IMR-90 (cell line): ENCODE measurements at regions not wholly inside any gene's neighbourhood (a gene's known extent, or its start where the extent isn't known, plus 50 kb on each side); places are given as distances from the start of the nearest gene placed in this dataset.

Experiments used
- ATAC-seq: fragments of 200-7000 bp; cut with Tn5 transposase; 2 replicates; pipeline ENCODE4 v1.9.1; 2020; ENCODE audit warnings: low read depth, mild to moderate bottlenecking, moderate library complexity
- BruUV-seq: library from RNA; stranded (reverse); fragments of 400-500 nt; replicated peaks from 2 replicates; lab custom pipeline; 2021; lab: Mats Ljungman, UMichigan
- CTCF ChIA-PET: fragments of 300-600 bp; formaldehyde crosslinking; extraction: SDS; loops from one replicate; lab custom pipeline; 2021; ENCODE audit warnings: antibody characterized with exemption; lab: Yijun Ruan, JAX
- POLR2A ChIA-PET: fragments of 300-600 bp; sonication (Branson Sonifier 250); formaldehyde crosslinking; loops from one replicate; lab custom pipeline; 2022; ENCODE audit warnings: antibody characterized with exemption; ENCODE audit not compliant: unreplicated experiment; lab: Charles Lee
- DNase-seq: peaks from one replicate; pipeline ENCODE4 v3.0.0; 2013
- H2AFZ ChIP-seq: replicated peaks from 2 replicates; pipeline ENCODE3; 2013; ENCODE audit warnings: low read length, mild to moderate bottlenecking; ENCODE audit not compliant: poor library complexity
- H2AK5ac ChIP-seq: 2 replicates; pipeline ENCODE4 v1.6.1; 2013; ENCODE audit warnings: low read depth, low read length, inconsistent platforms
- H2AK9ac ChIP-seq: replicated peaks from 2 replicates; pipeline ENCODE3; 2013; ENCODE audit warnings: mild to moderate bottlenecking, low read depth, low read length, moderate library complexity; ENCODE audit not compliant: poor library complexity
- H2BK120ac ChIP-seq: 2 replicates; pipeline ENCODE4 v1.6.1; 2013; ENCODE audit warnings: low read depth, low read length, inconsistent platforms
- H2BK15ac ChIP-seq: 3 replicates; pipeline ENCODE4 v1.6.1; 2013; ENCODE audit warnings: low read depth, low read length, inconsistent platforms
- H2BK20ac ChIP-seq: 2 replicates; pipeline ENCODE4 v1.6.1; 2013; ENCODE audit warnings: low read depth, mild to moderate bottlenecking, inconsistent platforms, low read length, moderate library complexity
- H2BK5ac ChIP-seq: 2 replicates; pipeline ENCODE4 v1.6.1; 2013; ENCODE audit warnings: mild to moderate bottlenecking, low read depth, low read length, inconsistent platforms; ENCODE audit not compliant: poor library complexity, severe bottlenecking
- H3K14ac ChIP-seq: replicated peaks from 2 replicates; pipeline ENCODE4 v1.6.1; 2013; ENCODE audit warnings: low read depth, low read length, inconsistent platforms
- H3K18ac ChIP-seq: 2 replicates; pipeline ENCODE4 v1.6.1; 2013; ENCODE audit warnings: low read depth, low read length, control low read depth
- H3K23ac ChIP-seq: 2 replicates; pipeline ENCODE4 v1.6.1; 2013; ENCODE audit warnings: low read depth, low read length, inconsistent platforms
- H3K27ac ChIP-seq: 2 replicates; pipeline ENCODE4 v1.5.1; 2013; ENCODE audit warnings: mild to moderate bottlenecking, control low read depth, low read length; ENCODE audit not compliant: insufficient read depth
- H3K27me3 ChIP-seq: 2 replicates; pipeline ENCODE4 v1.6.1; 2013; ENCODE audit warnings: low read length; ENCODE audit not compliant: control insufficient read depth, insufficient read depth
- H3K36me3 ChIP-seq: 2 replicates; pipeline ENCODE4 v1.6.1; 2013; ENCODE audit warnings: low read length, mixed read lengths; ENCODE audit not compliant: control insufficient read depth, insufficient read depth
- H3K4ac ChIP-seq: 2 replicates; pipeline ENCODE4 v1.6.1; 2013; ENCODE audit warnings: low read depth, low read length, inconsistent platforms
- H3K4me1 ChIP-seq: 2 replicates; pipeline ENCODE4 v1.6.1; 2013; ENCODE audit warnings: low read length, mixed read lengths; ENCODE audit not compliant: control insufficient read depth, insufficient read depth
- H3K4me2 ChIP-seq: 2 replicates; pipeline ENCODE4 v1.6.1; 2013; ENCODE audit warnings: low read depth, mild to moderate bottlenecking, control low read depth, low read length, moderate library complexity
- H3K4me3 ChIP-seq: 2 replicates; pipeline ENCODE4 v1.5.1; 2013; ENCODE audit warnings: low read depth, mild to moderate bottlenecking, control low read depth, low read length, moderate library complexity; ENCODE audit not compliant: insufficient read depth
- H3K56ac ChIP-seq: 2 replicates; pipeline ENCODE4 v1.6.1; 2013; ENCODE audit warnings: low read length, inconsistent platforms; ENCODE audit not compliant: insufficient read depth; ENCODE audit errors: extremely low read depth
- H3K79me1 ChIP-seq, 2 experiments: 2 replicates each; pipeline ENCODE4 v1.6.1; 2013; ENCODE audit warnings: low read length in 2 of 2, inconsistent platforms in 1 of 2, low read depth in 1 of 2
- H3K9ac ChIP-seq: 2 replicates; pipeline ENCODE4 v1.6.1; 2013; ENCODE audit warnings: low read depth, low read length, control low read depth
- H3K9me1 ChIP-seq: 2 replicates; pipeline ENCODE4 v1.6.1; 2013; ENCODE audit warnings: low read length, inconsistent platforms; ENCODE audit not compliant: insufficient read depth
- H3K9me3 ChIP-seq: 2 replicates; pipeline ENCODE4 v1.6.1; 2013; ENCODE audit warnings: low read length; ENCODE audit not compliant: control insufficient read depth, insufficient read depth
- H4K20me1 ChIP-seq: 2 replicates; pipeline ENCODE4 v1.6.1; 2013; ENCODE audit warnings: low read length, inconsistent platforms; ENCODE audit not compliant: insufficient read depth
- H4K5ac ChIP-seq: 2 replicates; pipeline ENCODE4 v1.6.1; 2013; ENCODE audit warnings: mild to moderate bottlenecking, low read depth, low read length, control low read depth
- H4K8ac ChIP-seq, 2 experiments: 2 replicates each; pipeline ENCODE4 v1.6.1; 2013; ENCODE audit warnings: low read depth in 2 of 2, low read length in 2 of 2, control low read depth in 1 of 2, inconsistent platforms in 1 of 2
- H4K91ac ChIP-seq: 2 replicates; pipeline ENCODE4 v1.6.1; 2013; ENCODE audit warnings: low read depth, low read length, inconsistent platforms; ENCODE audit not compliant: insufficient read depth
- CEBPB ChIP-seq: IDR thresholded peaks from 2 replicates; pipeline ENCODE4 v1.6.1; 2012; ENCODE audit warnings: low read depth, low read length, improper control_type of control experiment
- MAFK ChIP-seq: IDR thresholded peaks from 2 replicates; pipeline ENCODE4 v1.6.1; 2012; ENCODE audit warnings: low read depth, low read length, improper control_type of control experiment
- MAZ ChIP-seq: IDR thresholded peaks from 2 replicates; pipeline ENCODE4 v1.6.1; 2012; ENCODE audit warnings: low read depth, mild to moderate bottlenecking, low read length, improper control_type of control experiment, moderate library complexity, borderline replicate concordance
- MXI1 ChIP-seq: IDR thresholded peaks from 2 replicates; pipeline ENCODE4 v1.6.1; 2012; ENCODE audit warnings: low read depth, mild to moderate bottlenecking, low read length, moderate library complexity, borderline replicate concordance
- NFE2L2 ChIP-seq: fragments of 150-350 bp; IDR thresholded peaks from 2 replicates; pipeline ENCODE4 v1.6.1; 2016; ENCODE audit warnings: low read depth, mild to moderate bottlenecking, low read length
- RAD21 ChIP-seq: IDR thresholded peaks from 2 replicates; pipeline ENCODE4 v1.6.1; 2012; ENCODE audit warnings: low read length, improper control_type of control experiment
- SMC3 ChIP-seq: fragments of 150-350 bp; IDR thresholded peaks from 2 replicates; pipeline ENCODE4 v1.6.1; 2016; ENCODE audit warnings: low read depth, mild to moderate bottlenecking, antibody characterized with exemption, low read length, moderate library complexity
- WGBS, 2 experiments: methylation state at CpG; one replicate each; pipeline versions ENCODE4 v1.1.5 to v1.1.7; 2013; ENCODE audit warnings: missing lambda C conversion rate in 2 of 2; ENCODE audit not compliant: insufficient read length in 1 of 2; ENCODE audit errors: extremely low coverage in 2 of 2; 5-methylcytosine and 5-hydroxymethylcytosine counted together
- dilution Hi-C: fragments of 300-500 bp; cut with HindIII; formaldehyde crosslinking; loops from one replicate; pipeline ENCODE4 v1.14.3; 2018; ENCODE audit warnings: low sequenced_read_pairs; ENCODE audit not compliant: unreplicated experiment
- in situ Hi-C: fragments of 300-500 bp; cut with MboI; formaldehyde crosslinking; loops from 3 replicates; pipeline ENCODE4 v1.14.3; 2019; ENCODE audit warnings: low sequenced_read_pairs, inconsistent platforms, mixed read lengths
- intact Hi-C: fragments of 100-400 bp; cut with micrococcal nuclease; formaldehyde crosslinking; loops from 2 replicates; pipeline ENCODE4 v1.10.0; 2022
- TF ChIP-seq, protein P1 (sequence below): fragments of 150-350 bp; IDR thresholded peaks from 2 replicates; pipeline ENCODE4 v1.6.1; 2016; ENCODE audit warnings: low read depth, mild to moderate bottlenecking, low read length, moderate library complexity, borderline replicate concordance
- TF ChIP-seq, protein P2 (sequence below): fragments of 150-350 bp; IDR thresholded peaks from 2 replicates; pipeline ENCODE4 v1.6.1; 2017; ENCODE audit warnings: mild to moderate bottlenecking, antibody characterized with exemption, low read length, low read depth

DNA sequence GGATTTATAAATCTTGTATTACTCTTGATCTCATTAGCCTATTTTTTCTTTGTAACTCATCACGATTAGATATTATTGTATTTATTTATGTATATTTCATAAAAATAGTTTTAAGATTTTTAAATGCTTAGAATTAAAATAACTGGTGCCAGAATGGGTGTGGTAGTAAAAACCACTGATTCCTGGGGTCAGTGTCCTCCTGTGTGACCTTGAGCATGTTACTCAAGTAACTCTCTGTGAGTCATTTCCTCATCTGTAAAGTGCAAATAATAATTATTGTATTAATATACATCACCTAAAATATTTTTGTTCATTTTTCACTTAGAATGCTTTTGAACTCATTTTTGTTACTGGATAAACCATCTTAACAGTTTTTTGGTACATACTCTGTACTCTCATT, 91.3 kb upstream of the TMEM229A start:
- H2AK5ac ChIP-seq: no peak overlapping the region
- intact Hi-C loops: no loop called here
- H3K18ac ChIP-seq: no peak overlapping the region
- H3K4me2 ChIP-seq: no peak overlapping the region
- no peaks in the 10 kb centered on the region for H3K4me1 ChIP-seq
- no peaks in the 10 kb centered on the region for H3K36me3 ChIP-seq
- CTCF ChIA-PET: no interaction called here
- H3K9me1 ChIP-seq: no peaks in the 10 kb centered on the region
- no peak overlapping the region for H3K9ac ChIP-seq
- H2BK5ac ChIP-seq: no peak overlapping the region
- no peak overlapping the region for H3K23ac ChIP-seq
- ATAC-seq (no peak), DNase-seq (no peak)
- H2BK120ac ChIP-seq: no peak overlapping the region
- POLR2A ChIA-PET: no interaction called here
- no peak overlapping the region for H3K14ac ChIP-seq
- dilution Hi-C loops: no loop called here
- TF ChIP-seq NFE2L2: no peak
- no peak for TF ChIP-seq RAD21
- TF ChIP-seq, protein P1, sequence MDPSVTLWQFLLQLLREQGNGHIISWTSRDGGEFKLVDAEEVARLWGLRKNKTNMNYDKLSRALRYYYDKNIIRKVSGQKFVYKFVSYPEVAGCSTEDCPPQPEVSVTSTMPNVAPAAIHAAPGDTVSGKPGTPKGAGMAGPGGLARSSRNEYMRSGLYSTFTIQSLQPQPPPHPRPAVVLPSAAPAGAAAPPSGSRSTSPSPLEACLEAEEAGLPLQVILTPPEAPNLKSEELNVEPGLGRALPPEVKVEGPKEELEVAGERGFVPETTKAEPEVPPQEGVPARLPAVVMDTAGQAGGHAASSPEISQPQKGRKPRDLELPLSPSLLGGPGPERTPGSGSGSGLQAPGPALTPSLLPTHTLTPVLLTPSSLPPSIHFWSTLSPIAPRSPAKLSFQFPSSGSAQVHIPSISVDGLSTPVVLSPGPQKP: no peak
- TF ChIP-seq CEBPB: no peak
- no peak for TF ChIP-seq SMC3
- TF ChIP-seq MAZ: no peak
- TF ChIP-seq MXI1: no peak
- TF ChIP-seq MAFK: no peak
- TF ChIP-seq, protein P2, sequence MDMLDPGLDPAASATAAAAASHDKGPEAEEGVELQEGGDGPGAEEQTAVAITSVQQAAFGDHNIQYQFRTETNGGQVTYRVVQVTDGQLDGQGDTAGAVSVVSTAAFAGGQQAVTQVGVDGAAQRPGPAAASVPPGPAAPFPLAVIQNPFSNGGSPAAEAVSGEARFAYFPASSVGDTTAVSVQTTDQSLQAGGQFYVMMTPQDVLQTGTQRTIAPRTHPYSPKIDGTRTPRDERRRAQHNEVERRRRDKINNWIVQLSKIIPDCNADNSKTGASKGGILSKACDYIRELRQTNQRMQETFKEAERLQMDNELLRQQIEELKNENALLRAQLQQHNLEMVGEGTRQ: no peak
- no peaks in the 10 kb centered on the region for H3K27me3 ChIP-seq
- no peak overlapping the region for H3K27ac ChIP-seq
- no peak overlapping the region for H2AFZ ChIP-seq
- no CpG with 5 or more reads among the region's 1 CpG for WGBS, 2 experiments
- H3K4ac ChIP-seq: no peak overlapping the region
- H2BK15ac ChIP-seq: no peak overlapping the region
- H3K79me1 ChIP-seq: no peaks in the 10 kb centered on the region
- H4K20me1 ChIP-seq: no peaks in the 10 kb centered on the region
- H3K4me3 ChIP-seq: no peak overlapping the region
- no peak overlapping the region for H3K56ac ChIP-seq
- no peak overlapping the region for H4K8ac ChIP-seq
- H2BK20ac ChIP-seq: no peak overlapping the region
- H2AK9ac ChIP-seq: no peak overlapping the region
- in situ Hi-C loops: no loop called here
- no peak overlapping the region for H4K5ac ChIP-seq
- no peak overlapping the region for H4K91ac ChIP-seq
- BruUV-seq: no TSS peak
- H3K9me3 ChIP-seq: no peaks in the 10 kb centered on the region
